ENCODE measurements at regions not wholly inside any gene's neighbourhood (a gene's known extent, or its start where the extent isn't known, plus 50 kb on each side); places are given as distances from the start of the nearest gene placed in this dataset.
"Not testable (repeated sequence)": the region's sequence is repeated elsewhere in the genome, so short reads cannot be mapped to it uniquely, and the experiment has no call there.

DNA sequence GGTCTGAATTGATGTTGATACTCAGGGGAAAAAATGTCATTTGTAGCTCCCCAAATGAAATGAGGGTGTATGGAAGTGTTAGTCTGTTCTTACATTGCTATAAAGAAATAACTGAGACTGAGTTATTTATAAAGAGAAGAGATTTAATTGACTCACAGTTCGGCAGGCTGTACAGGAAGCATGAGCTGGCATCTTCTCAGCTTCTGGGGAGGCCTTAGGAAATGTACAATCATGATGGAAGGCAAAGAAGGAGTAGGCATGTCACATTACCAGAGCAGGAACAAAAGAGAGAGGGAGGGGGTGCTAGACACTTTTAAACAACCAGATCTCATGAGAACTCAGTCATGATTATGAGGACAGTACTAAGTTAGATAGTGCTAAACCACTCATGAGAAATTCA is 1199.9 kb upstream of the DIAPH2 start:
- TF ChIP-seq POLR2A (IDR thresholded peaks at IDR 0.05; ENCODE audit: low read depth, low read length): no peak
- FAIRE-seq: no peak
- DNase-seq (ENCODE audit: insufficient read length, low spot score): no peak

DNA sequence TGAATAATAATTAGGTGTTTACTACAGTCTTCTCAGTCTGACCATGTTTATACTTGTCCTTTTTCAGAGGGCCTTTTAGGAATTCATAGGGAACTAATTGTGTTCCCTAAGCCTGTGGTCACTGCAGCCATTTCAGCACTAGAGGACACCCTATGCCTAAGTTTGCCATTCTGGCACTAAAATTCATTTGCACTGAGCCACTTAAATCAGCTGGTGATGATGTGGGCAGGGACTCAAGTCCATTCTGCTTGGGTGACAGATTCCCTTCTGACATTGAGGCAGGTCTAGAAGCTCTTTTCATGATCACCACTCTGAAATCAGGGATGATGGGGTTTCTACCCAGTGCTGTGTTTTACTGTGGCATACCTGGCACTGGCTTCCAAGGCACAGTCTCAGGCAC is 1178.9 kb upstream of the DIAPH2 start:
- TF ChIP-seq POLR2A (IDR thresholded peaks at IDR 0.05; ENCODE audit: low read depth, low read length): no peak
- DNase-seq (ENCODE audit: insufficient read length, low spot score): no peak
- no peak for FAIRE-seq

DNA sequence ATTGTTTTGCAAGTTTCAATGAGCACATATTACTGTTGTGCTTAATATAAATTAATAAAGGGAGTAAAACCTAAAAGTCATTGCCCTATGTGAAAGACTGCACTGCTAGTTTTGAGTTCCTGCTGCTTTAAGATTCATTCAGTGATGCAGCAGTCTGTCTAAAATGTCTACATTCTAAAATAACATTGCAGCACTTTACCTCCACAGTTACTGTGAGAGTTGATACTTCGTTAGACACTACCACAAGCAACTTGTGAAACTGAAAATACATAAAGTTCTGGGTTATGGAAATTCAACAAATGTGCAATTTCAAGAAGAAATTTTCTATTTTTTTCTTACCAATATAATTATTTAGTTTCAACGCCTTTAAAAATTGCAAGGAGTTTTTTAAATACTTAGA is 1175.2 kb upstream of the DIAPH2 start:
- DNase-seq (ENCODE audit: insufficient read length, low spot score) (no peak), FAIRE-seq (no peak)
- TF ChIP-seq POLR2A (IDR thresholded peaks at IDR 0.05; ENCODE audit: low read depth, low read length): no peak

DNA sequence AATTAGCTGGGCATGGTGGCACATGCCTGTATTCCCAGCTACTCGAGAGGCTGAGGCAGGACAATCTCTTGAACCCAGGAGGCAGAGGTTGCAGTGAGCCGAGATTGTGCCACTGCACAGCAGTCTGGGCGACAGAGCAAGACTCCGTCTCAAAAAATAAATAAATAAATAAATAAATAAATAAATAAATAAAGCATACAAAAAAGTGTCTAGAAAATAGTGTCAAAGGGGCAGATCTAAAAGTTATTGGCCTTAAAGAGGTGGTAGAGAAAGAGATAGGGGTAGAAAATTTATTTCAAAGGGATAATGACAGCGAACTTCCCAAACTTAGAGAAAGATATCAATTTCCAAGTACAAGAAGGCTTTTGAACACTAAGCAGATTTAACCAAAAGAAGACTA is 1160.6 kb upstream of the DIAPH2 start:
- not testable (repeated sequence) for FAIRE-seq; DNase-seq (ENCODE audit: insufficient read length, low spot score)

DNA sequence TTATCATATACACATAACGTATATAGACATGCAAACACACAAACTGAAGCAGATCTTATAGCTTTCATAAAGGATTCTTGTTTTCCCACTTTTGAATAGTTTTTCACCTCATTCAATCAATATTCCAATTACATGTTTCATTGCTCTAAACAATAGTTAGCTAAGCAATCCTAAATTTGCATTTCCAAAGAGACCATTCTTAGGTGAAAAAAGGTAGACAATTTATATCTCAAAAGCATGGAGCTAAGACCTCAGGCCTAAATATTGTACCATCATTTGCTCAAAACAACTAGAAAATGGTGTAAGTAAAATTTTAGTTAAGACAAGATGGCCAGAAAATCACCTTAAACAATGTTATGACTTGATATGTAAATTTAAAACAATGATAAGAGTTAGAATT is 1148.5 kb upstream of the DIAPH2 start:
- no peak for TF ChIP-seq POLR2A (IDR thresholded peaks at IDR 0.05; ENCODE audit: low read depth, low read length)
- FAIRE-seq (no peak), DNase-seq (ENCODE audit: insufficient read length, low spot score) (no peak)

DNA sequence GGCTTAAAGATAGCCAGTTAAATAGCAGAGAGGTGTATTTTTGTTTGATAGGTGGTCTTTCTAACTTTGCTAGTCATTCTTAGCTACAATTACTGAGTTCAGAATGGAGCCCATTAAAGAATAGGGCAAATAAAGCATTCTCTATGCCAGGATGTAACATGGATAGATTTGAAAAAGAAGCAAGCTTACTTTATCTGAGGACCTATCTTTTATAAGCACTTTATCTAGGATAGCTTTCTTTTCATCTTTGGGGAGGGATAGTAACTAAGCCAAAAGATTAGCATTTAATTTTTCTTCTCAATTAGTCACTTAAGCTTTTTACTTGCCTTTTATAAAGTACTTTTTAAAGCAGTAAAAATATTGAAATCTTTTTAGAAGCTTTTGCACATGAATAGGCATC is 1148.0 kb upstream of the DIAPH2 start:
- no peak for FAIRE-seq
- TF ChIP-seq POLR2A (IDR thresholded peaks at IDR 0.05; ENCODE audit: low read depth, low read length): no peak
- DNase-seq (ENCODE audit: insufficient read length, low spot score): no peak

DNA sequence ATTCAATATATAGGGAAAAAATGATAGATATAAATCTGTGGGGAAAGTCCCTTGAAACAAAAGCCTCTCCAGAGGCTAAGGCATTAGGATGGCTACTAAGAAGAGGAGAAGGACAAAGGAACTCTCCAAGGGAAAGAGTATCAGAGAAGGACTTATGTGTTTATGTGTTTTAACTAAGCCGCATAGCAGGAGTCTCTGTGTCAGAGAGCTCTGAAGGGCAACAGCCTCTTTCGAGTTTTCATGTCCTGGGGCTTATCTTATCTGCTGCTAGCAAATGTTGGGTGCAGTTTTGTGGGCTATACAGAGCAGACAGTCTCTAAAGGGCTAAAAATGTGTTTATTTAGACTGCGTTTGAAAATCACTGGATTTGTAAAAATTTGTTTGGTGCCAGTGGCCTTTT is 1145.6 kb upstream of the DIAPH2 start:
- TF ChIP-seq POLR2A (IDR thresholded peaks at IDR 0.05; ENCODE audit: low read depth, low read length): no peak
- FAIRE-seq: no peak
- no peak for DNase-seq (ENCODE audit: insufficient read length, low spot score)

DNA sequence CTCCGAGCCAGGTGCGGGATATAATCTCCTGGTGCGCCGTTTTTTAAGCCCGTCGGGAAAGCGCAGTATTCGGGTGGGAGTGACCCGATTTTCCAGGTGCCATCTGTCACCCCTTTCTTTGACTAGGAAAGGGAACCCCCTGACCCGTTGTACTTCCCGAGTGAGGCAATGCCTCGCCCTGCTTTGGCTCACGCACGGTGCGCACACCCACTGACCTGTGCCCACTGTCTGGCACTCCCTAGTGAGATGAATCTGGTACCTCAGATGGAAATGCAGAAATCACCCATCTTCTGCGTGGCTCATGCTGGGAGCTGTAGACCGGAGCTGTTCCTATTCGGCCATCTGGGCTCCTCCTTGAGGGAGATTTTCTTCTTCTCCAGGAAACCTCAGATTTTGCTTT is 1135.1 kb upstream of the DIAPH2 start:
- not testable (repeated sequence) for FAIRE-seq; DNase-seq (ENCODE audit: insufficient read length, low spot score)

DNA sequence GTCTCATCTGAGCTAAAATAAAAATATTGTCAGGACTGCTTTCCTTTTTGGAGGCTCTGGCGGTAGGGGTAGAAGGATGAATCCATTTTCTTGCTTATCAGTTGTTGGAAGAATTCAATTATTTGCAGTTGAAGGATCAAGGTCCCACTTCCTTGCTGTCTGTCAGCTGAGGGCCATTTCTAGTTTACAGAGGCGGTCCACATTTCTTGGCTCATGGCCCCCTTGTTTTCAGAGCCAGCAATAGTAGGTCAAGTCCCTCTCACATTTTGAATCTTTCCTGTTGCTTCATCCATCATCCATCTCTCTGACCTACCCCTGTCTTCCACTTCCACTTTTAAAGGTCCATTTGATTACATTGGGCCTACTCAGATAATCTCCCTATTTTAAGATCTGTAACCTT is 1099.3 kb upstream of the DIAPH2 start:
- no peak for DNase-seq (ENCODE audit: insufficient read length, low spot score)
- no peak for FAIRE-seq
- TF ChIP-seq POLR2A (IDR thresholded peaks at IDR 0.05; ENCODE audit: low read depth, low read length): no peak

DNA sequence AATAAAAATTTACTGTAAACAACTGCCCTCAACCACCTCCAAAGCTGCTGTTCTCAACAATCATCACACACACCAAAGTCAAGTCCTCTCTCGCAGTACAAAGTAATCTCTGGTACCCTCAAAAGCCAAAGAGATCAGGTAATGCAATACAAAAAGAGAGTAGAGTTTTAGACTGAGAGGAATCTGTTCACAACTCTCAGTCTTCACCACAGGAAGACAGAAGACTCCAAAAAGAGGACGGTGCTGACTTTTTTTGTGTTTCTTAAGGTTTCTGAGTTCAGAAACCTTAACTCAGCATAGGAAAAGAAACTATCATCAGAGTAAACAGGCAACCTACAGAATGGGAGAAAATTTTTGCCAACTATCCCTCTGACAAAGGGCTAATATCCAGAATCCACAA is 1072.3 kb upstream of the DIAPH2 start:
- FAIRE-seq (no peak), DNase-seq (ENCODE audit: insufficient read length, low spot score) (no peak)
- no peak for TF ChIP-seq POLR2A (IDR thresholded peaks at IDR 0.05; ENCODE audit: low read depth, low read length)

DNA sequence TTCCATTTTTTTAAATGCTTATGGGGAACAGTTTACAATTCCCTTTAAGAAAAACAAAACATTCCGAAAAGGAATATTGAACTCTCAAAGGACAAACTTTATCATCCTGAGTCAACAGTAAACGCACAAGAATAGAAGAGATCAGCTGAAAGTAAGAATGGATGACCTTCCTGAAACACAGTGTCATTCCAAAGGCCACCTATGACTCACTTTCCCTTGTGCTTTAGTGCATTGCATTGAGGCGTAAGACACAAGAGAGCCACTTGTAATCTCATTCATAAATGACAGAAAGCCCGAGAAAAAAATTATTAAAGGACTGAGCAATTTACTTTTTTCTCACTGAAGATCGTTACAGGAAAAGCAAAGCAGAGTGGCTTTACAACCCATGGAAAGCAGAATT is 1062.4 kb upstream of the DIAPH2 start:
- DNase-seq (ENCODE audit: insufficient read length, low spot score) (no peak), FAIRE-seq (no peak)
- TF ChIP-seq POLR2A (IDR thresholded peaks at IDR 0.05; ENCODE audit: low read depth, low read length): no peak

DNA sequence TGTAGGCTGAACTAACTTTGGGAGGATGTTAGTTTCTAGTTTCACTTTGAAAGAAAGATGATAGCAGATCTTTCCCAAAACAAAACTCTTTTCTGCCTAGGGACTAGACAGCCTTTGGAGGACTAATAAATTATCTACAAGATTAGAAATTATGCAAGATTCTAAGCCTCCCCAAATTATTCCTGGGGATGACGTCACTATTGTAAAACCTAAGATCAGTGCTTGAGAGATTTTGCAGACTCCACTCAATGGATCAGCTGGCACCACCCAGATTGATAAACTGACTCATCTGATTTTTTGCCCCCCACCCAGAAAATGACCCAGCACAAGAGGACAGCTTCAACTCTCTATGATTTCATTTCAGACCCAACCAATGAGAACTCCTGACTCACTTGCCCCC is 1057.9 kb upstream of the DIAPH2 start:
- DNase-seq (ENCODE audit: insufficient read length, low spot score) (no peak), FAIRE-seq (no peak)
- TF ChIP-seq POLR2A (IDR thresholded peaks at IDR 0.05; ENCODE audit: low read depth, low read length): no peak

DNA sequence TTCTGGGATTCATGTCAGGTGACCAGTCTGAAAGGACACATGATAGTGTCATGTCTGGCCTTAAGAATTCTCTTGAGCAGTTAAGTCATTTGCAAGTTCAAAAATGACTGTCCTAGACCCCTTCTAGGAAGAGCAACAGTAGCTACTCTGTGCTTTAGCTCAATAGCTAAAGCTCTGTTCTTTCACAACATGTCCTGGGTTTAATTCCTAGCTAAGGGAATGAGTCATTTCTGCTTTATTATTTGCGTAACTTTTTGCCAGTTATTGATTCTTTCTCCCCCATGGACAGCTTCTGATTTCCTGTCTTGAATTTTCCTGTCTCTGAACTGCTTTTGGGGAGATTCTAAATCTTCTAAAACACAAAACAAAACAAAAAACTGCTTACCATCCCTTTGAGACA is 1055.8 kb upstream of the DIAPH2 start:
- FAIRE-seq: no peak

DNA sequence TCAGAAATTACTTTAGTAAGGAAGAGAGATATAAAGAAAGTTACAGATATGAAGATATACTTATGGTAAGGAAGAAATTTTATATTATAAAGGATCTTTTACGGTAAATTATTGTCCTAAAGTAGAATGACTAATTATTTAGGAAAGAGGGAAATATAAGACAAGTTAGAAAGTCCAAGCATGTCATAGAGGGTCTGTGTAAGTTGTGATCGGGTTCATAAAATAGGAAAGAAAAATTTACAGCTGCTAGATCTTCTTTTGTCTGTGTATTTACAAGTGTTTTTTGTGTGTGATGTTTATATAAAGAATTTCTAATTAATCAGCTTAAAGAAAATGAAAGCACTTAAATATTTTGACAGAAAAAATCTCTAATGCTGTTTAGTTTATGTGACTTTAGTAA is 1054.9 kb upstream of the DIAPH2 start:
- DNase-seq (ENCODE audit: insufficient read length, low spot score) (no peak), FAIRE-seq (no peak)
- TF ChIP-seq POLR2A (IDR thresholded peaks at IDR 0.05; ENCODE audit: low read depth, low read length): no peak

More for the DNA sequence above, 1055.8 kb upstream of the DIAPH2 start:
- no peak for TF ChIP-seq POLR2A (IDR thresholded peaks at IDR 0.05; ENCODE audit: low read depth, low read length)
- no peak for DNase-seq (ENCODE audit: insufficient read length, low spot score)

DNA sequence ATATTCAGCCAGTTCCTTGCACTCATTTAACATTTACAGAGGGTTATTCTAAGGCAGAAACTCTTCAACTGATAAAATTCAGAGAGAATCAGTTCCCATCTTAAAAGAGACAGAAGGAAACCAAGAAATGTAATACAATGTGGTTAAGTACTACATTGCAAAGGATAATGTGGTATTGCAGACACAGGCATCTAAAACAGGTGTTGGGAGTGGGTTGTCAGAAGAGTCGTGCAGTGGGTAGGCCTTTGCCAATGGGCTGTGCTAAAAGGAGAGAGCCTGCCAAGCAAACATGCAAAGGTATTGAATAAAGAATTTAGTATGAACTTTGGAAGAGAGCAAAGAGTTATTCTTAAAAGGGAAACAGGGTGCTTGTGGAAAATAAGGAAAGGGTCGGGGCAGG is 1044.4 kb upstream of the DIAPH2 start:
- TF ChIP-seq POLR2A (IDR thresholded peaks at IDR 0.05; ENCODE audit: low read depth, low read length): no peak
- no peak for FAIRE-seq
- no peak for DNase-seq (ENCODE audit: insufficient read length, low spot score)

DNA sequence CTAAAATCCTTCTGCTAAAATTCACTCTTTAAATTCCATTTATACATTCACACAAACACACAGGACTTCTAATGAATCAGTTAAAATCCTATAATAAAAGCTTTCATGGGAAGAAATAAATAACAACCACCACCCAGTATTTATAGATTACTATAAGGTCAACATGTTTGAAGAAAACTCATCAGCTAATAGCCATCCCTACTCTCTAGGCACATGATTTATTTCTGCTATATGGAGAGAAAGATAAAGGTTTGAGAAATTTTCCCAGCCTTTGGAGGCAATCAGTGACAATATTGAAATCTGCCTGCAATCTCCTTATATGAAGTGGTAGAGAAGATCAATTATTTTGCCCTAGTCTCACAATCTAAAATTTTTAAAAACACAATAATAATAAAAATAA is 1038.9 kb upstream of the DIAPH2 start:
- TF ChIP-seq POLR2A (IDR thresholded peaks at IDR 0.05; ENCODE audit: low read depth, low read length): no peak

More for the DNA sequence above, 1038.9 kb upstream of the DIAPH2 start:
- DNase-seq (ENCODE audit: insufficient read length, low spot score) (no peak), FAIRE-seq (no peak)

Measured in H54 (cell line).